CD4-positive, alpha-beta T cell treated with Interleukin-21 for 1 hour (primary cell): ENCODE measurements at regions not wholly inside any gene's neighbourhood (a gene's known extent, or its start where the extent isn't known, plus 50 kb on each side); places are given as distances from the start of the nearest gene placed in this dataset.

Experiments used
- DNase-seq: peaks from one replicate; pipeline ENCODE4 v3.0.0-alpha.2; 2020

- no peak for DNase-seq
Measured at GRCh38 chr12:63226792-63227463, 75.9 kb upstream of the AVPR1A start.

- DNase-seq = no peak
Measured at GRCh38 chr12:63224396-63224795, 73.4 kb upstream of the AVPR1A start.

- no peak for DNase-seq
Measured at GRCh38 chr12:63223128-63223527, 72.1 kb upstream of the AVPR1A start.

- DNase-seq = no peak
Measured at GRCh38 chr12:63222582-63222981, 71.6 kb upstream of the AVPR1A start.

GRCh38 chr12:63220921-63221320, 69.9 kb upstream of the AVPR1A start:
- no peak for DNase-seq

- no peak for DNase-seq
Measured at GRCh38 chr12:63212316-63212715, 61.3 kb upstream of the AVPR1A start.

GRCh38 chr12:63208956-63209355, 58.0 kb upstream of the AVPR1A start:
- no peak for DNase-seq

GRCh38 chr12:63206909-63207308, 55.9 kb upstream of the AVPR1A start:
- no peak for DNase-seq

- no peak for DNase-seq
Measured at GRCh38 chr12:63206494-63206893, 55.5 kb upstream of the AVPR1A start.
